Lower lobe of right lung (tissue), 2 donors: ENCODE measurements at regions not wholly inside any gene's neighbourhood (a gene's known extent, or its start where the extent isn't known, plus 50 kb on each side); places are given as distances from the start of the nearest gene placed in this dataset.

Source experiments
- ATAC-seq, 2 donors: fragments of 200-7000 bp; cut with Tn5 transposase; one replicate each; pipeline ENCODE4 v1.9.1; 2020 to 2022; ENCODE audit warnings: mild to moderate bottlenecking in 2 of 2, moderate library complexity in 2 of 2
- DNase-seq: peaks from one replicate; pipeline ENCODE4 v3.0.0-alpha.2; 2020
- H3K27ac ChIP-seq: fragments of 200-600 bp; one replicate; pipeline ENCODE4 v1.8.0; 2022
- H3K27me3 ChIP-seq: fragments of 200-600 bp; one replicate; pipeline ENCODE4 v1.8.0; 2022; ENCODE audit warnings: low read depth
- H3K36me3 ChIP-seq: fragments of 200-600 bp; one replicate; pipeline ENCODE4 v1.8.0; 2022; ENCODE audit warnings: mild to moderate bottlenecking
- H3K4me1 ChIP-seq: fragments of 200-600 bp; one replicate; pipeline ENCODE4 v1.8.0; 2022
- H3K4me3 ChIP-seq: fragments of 200-600 bp; one replicate; pipeline ENCODE4 v1.8.0; 2022; ENCODE audit warnings: mild to moderate bottlenecking
- H3K9me3 ChIP-seq: fragments of 200-600 bp; one replicate; pipeline ENCODE4 v1.8.0; 2022
- CTCF ChIP-seq: fragments of 200-600 bp; IDR thresholded peaks from one replicate; pipeline ENCODE4 v1.8.0; 2022; ENCODE audit warnings: antibody characterized with exemption, mild to moderate bottlenecking
- intact Hi-C: fragments of 100-400 bp; cut with DNase I; formaldehyde crosslinking; loops from one replicate; pipeline ENCODE4 v1.11.0; 2022
- donor health status: DM: no; HTN: yes; CAD: no; lungs with severe emphysema.

DNA sequence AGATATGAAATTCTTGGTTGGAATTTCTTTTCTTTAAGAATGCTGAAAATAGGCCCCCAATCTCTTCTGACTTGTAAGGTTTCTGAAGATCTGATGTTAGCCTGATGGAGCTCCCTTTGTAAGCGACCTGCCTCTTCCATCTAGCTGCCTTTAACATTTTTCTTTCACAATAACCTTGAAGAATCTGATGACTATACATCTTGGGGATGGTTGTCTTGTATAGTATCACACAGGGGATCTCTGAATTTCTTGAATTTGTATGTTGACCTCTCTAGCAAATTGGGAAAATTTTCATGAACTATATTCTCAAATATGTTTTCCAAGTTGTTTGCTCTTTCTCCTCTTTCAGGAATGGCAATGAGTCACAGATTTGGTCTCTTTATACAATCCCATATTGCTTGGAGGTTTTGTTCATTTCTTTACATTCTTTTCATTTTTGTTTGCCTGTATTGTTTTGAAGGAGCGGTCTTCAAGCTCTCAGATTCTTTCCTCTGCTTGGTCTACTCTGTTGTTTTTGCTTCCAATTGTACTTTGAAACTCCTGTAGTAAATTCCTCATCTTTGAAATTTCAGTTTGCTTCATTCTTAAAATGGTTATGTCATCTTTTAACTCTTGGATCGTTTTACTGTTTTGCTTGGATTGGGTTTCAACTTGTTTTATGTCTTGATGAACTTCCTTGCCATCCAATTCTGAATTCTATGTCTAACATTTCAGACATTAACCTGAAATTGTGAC lies 245.2 kb upstream of the TARS1 start:
- Histone ChIP-seq H3K36me3 (no peaks in the 10 kb centered on the region), H3K27me3 (no peaks in the 10 kb centered on the region), H3K9me3 (no peaks in the 10 kb centered on the region), H3K4me3 (no peak overlapping the region), H3K4me1 (no peaks in the 10 kb centered on the region), H3K27ac (no peak overlapping the region)
- DNase-seq = no peak
- TF ChIP-seq CTCF = no peak
- ATAC-seq = no peak
- intact Hi-C loops = no loop called here

DNA sequence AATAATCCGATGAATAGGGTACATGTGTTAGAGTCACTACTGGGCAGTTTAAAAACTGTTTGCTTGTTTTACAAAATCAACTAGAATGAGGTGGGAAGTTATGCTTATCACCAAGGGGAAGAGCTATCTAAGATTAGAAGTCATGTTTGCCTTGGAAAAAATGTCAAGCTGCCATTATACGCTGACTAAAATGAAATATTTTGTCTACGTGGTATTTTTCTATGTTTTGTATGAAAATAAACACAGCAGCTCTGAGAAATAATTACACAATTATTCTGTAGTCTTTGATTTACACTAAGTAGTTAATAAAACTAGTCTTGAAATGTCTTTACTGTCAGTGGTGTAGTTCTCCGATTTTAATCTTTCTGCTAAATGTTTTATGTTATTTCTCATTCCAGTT lies 241.9 kb upstream of the TARS1 start:
- intact Hi-C loops = no loop called here
- ATAC-seq = no peak
- H3K4me1 ChIP-seq = no peaks in the 10 kb centered on the region
- H3K27me3 ChIP-seq = no peaks in the 10 kb centered on the region
- H3K9me3 ChIP-seq = no peaks in the 10 kb centered on the region
- no peaks in the 10 kb centered on the region for H3K36me3 ChIP-seq
- no peak for DNase-seq
- no peak overlapping the region for H3K4me3 ChIP-seq
- no peak overlapping the region for H3K27ac ChIP-seq
- TF ChIP-seq CTCF = no peak

DNA sequence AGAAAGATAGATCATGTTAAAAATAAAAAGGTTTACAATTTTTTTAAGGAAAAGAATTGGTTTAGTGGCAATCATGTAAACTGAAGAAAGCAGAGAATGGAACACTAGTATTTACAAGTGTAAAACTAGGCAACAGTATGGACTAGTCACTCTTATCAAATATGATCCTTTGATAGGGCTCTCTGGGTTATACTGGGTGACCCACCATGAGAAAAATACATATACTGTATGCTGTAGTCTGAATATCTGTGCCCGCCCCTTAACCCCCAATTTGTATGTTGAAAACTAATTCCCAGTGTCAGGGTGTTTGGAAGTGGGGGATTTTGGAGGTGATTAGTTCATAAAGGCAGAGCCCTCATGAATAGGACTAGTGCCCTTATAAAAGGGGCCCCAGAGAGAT lies 236.8 kb upstream of the TARS1 start:
- ATAC-seq (no peak), DNase-seq (no peak)
- intact Hi-C loops = no loop called here
- Histone ChIP-seq H3K4me1 (no peaks in the 10 kb centered on the region), H3K9me3 (no peaks in the 10 kb centered on the region), H3K27ac (no peak overlapping the region), H3K36me3 (no peaks in the 10 kb centered on the region), H3K4me3 (no peak overlapping the region), H3K27me3 (no peaks in the 10 kb centered on the region)
- TF ChIP-seq CTCF = no peak

DNA sequence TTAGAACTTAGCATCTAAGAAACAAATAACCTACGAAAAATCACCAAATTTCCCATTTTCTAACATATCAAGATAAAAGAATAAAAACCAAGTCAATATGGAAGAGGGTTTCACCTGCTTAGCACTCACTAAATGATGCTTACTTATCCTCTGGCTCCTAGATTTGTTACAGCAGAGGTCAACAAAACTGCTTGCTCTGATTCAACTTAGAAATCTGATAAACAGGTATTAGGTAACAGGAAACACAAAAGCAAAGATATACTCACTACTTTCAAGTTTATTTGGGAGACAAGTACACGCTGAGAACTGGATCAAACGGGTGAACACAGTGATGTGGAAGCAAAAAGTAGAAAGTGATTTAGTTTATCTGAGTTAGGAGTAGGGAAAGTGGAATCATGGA lies 235.7 kb upstream of the TARS1 start:
- intact Hi-C loops = no loop called here
- DNase-seq = no peak
- no peak for ATAC-seq
- no peak for TF ChIP-seq CTCF
- no peaks in the 10 kb centered on the region for H3K27me3 ChIP-seq
- no peaks in the 10 kb centered on the region for H3K36me3 ChIP-seq
- no peak overlapping the region for H3K27ac ChIP-seq
- H3K4me3 ChIP-seq = no peak overlapping the region
- H3K9me3 ChIP-seq = no peaks in the 10 kb centered on the region
- H3K4me1 ChIP-seq = no peaks in the 10 kb centered on the region

DNA sequence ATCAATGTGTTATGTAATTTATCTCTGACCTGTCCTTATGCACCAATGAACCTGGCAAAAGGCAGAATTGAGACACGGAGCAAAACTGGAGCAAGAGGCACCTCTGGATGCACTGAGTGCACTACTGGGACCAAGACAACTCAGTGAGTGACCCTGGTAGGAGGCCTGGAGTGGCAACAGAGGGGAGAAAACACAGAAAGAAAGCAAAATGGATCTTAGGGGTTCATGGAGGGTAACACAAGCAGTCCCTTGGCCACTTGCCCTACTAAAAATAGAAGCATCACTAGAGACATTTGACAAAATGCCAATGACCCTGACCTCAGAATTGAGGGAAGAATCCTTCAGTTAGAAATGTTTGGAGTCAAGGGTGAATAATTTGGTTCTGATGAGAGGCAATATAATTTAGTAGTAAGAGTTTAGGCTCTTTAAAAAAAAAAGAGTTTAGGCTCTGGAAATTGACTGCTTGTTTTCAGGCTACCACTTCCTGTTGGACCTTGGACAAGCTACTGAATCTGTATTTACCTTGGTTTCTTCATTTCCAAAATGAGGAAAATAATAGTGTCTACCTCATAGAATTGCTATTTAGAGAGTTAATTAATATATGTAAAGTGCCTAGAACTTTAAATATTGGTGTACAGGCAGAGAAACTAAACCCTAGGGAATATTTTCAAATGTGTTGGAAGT lies 234.9 kb upstream of the TARS1 start:
- H3K9me3 ChIP-seq = no peaks in the 10 kb centered on the region
- no peaks in the 10 kb centered on the region for H3K27me3 ChIP-seq
- no peak for ATAC-seq
- no peak overlapping the region for H3K27ac ChIP-seq
- no peak overlapping the region for H3K4me3 ChIP-seq
- no peak for TF ChIP-seq CTCF
- intact Hi-C loops = no loop called here
- DNase-seq = no peak
- H3K36me3 ChIP-seq = no peaks in the 10 kb centered on the region
- no peaks in the 10 kb centered on the region for H3K4me1 ChIP-seq
